Neuronal stem cell (in vitro differentiated cells): ENCODE measurements at regions not wholly inside any gene's neighbourhood (a gene's known extent, or its start where the extent isn't known, plus 50 kb on each side); places are given as distances from the start of the nearest gene placed in this dataset.

Experiments
- DNase-seq: peaks from one replicate; pipeline ENCODE4 v3.0.0-alpha.2; 2013; ENCODE audit warnings: low spot score
- H2AFZ ChIP-seq: one replicate; pipeline ENCODE4 v1.6.1; 2013; ENCODE audit warnings: mild to moderate bottlenecking, low read length, inconsistent platforms
- H2AK5ac ChIP-seq: 2 replicates; pipeline ENCODE4 v1.6.1; 2013; ENCODE audit warnings: low read depth, mild to moderate bottlenecking, inconsistent platforms, low read length, moderate library complexity, mixed read lengths
- H2BK120ac ChIP-seq: 2 replicates; pipeline ENCODE4 v1.6.1; 2013; ENCODE audit warnings: low read depth, mild to moderate bottlenecking, inconsistent platforms, low read length, moderate library complexity, mixed read lengths
- H2BK12ac ChIP-seq: one replicate; pipeline ENCODE4 v1.6.1; 2013; ENCODE audit warnings: low read length, inconsistent platforms
- H2BK15ac ChIP-seq: 2 replicates; pipeline ENCODE4 v1.6.1; 2013; ENCODE audit warnings: mild to moderate bottlenecking, low read length, inconsistent platforms, mixed read lengths
- H2BK5ac ChIP-seq: one replicate; pipeline ENCODE4 v1.6.1; 2013; ENCODE audit warnings: inconsistent platforms, mild to moderate bottlenecking, low read length, moderate library complexity
- H3K14ac ChIP-seq: one replicate; pipeline ENCODE4 v1.6.1; 2013; ENCODE audit warnings: low read length, inconsistent platforms
- H3K18ac ChIP-seq: 2 replicates; pipeline ENCODE4 v1.6.1; 2013; ENCODE audit warnings: low read length, inconsistent platforms
- H3K23ac ChIP-seq: 2 replicates; pipeline ENCODE4 v1.6.1; 2013; ENCODE audit warnings: low read depth, mild to moderate bottlenecking, mixed read lengths, low read length, inconsistent platforms; ENCODE audit not compliant: poor library complexity
- H3K27ac ChIP-seq: replicated peaks from 3 replicates; pipeline ENCODE4 v1.5.1; 2013; ENCODE audit warnings: low read length, inconsistent platforms
- H3K27me3 ChIP-seq, 3 experiments: 2 replicates each; pipeline ENCODE4 v1.6.1; 2013; ENCODE audit warnings: low read length in 3 of 3, mild to moderate bottlenecking in 2 of 3, inconsistent platforms in 1 of 3, low read depth in 1 of 3, mixed read lengths in 1 of 3, moderate library complexity in 1 of 3; ENCODE audit not compliant: control insufficient read depth in 3 of 3, insufficient read depth in 3 of 3
- H3K36me3 ChIP-seq, 2 donors: replicated peaks in 1 of 2; 2 replicates each; pipeline ENCODE4 v1.6.1; 2013; ENCODE audit warnings: low read length in 2 of 2; ENCODE audit not compliant: control insufficient read depth in 2 of 2, insufficient read depth in 2 of 2
- H3K4ac ChIP-seq: 2 replicates; pipeline ENCODE4 v1.6.1; 2013; ENCODE audit warnings: inconsistent platforms, mild to moderate bottlenecking, low read length, moderate library complexity
- H3K4me1 ChIP-seq, 2 donors: 1 replicate in 1 of 2; 2 replicates in 1 of 2; pipeline ENCODE4 v1.6.1; 2013; ENCODE audit warnings: low read length in 2 of 2, low read depth in 1 of 2; ENCODE audit not compliant: control insufficient read depth in 2 of 2, insufficient read depth in 1 of 2
- H3K4me2 ChIP-seq: one replicate; pipeline ENCODE4 v1.6.1; 2013; ENCODE audit warnings: mild to moderate bottlenecking, low read length, inconsistent platforms; ENCODE audit not compliant: insufficient read depth, poor library complexity, severe bottlenecking
- H3K4me3 ChIP-seq, 2 donors: 2 replicates each; pipeline ENCODE4 v1.5.1; 2013; ENCODE audit warnings: low read length in 2 of 2, mild to moderate bottlenecking in 2 of 2, inconsistent platforms in 1 of 2, moderate library complexity in 1 of 2
- H3K79me1 ChIP-seq: one replicate; pipeline ENCODE4 v1.6.1; 2013; ENCODE audit warnings: low read depth, mild to moderate bottlenecking, inconsistent platforms, low read length, moderate library complexity
- H3K9ac ChIP-seq: one replicate; pipeline ENCODE4 v1.6.1; 2013; ENCODE audit warnings: mild to moderate bottlenecking, low read depth, low read length, inconsistent platforms; ENCODE audit not compliant: poor library complexity
- H3K9me3 ChIP-seq, 2 donors: replicated peaks in 1 of 2; 2 replicates each; pipeline versions ENCODE3 to v1.6.1; 2013; ENCODE audit warnings: low read length in 2 of 2, mild to moderate bottlenecking in 2 of 2, inconsistent platforms in 1 of 2, low read depth in 1 of 2, mixed read lengths in 1 of 2, moderate library complexity in 1 of 2; ENCODE audit not compliant: control insufficient read depth in 2 of 2, insufficient read depth in 1 of 2
- H4K8ac ChIP-seq: one replicate; pipeline ENCODE4 v1.6.1; 2013; ENCODE audit warnings: low read depth, mild to moderate bottlenecking, inconsistent platforms, low read length, moderate library complexity
- H4K91ac ChIP-seq: one replicate; pipeline ENCODE4 v1.6.1; 2013; ENCODE audit warnings: low read length, low read depth, mild to moderate bottlenecking, inconsistent platforms; ENCODE audit not compliant: poor library complexity
- WGBS, 2 donors: extraction: QIAGEN DNeasy Blood & Tissue Kit; methylation state at CpG; one replicate each; pipeline ENCODE4 v1.1.7; 2013; ENCODE audit warnings: missing lambda C conversion rate in 2 of 2, mixed read lengths in 1 of 2; ENCODE audit not compliant: insufficient read length in 2 of 2, insufficient replicate concordance in 1 of 2; ENCODE audit errors: extremely low coverage in 2 of 2; 5-methylcytosine and 5-hydroxymethylcytosine counted together

- no peak overlapping the region for H3K4me3 ChIP-seq
- no peak overlapping the region for H3K14ac ChIP-seq
- H4K91ac ChIP-seq, result no peak overlapping the region
- H2BK5ac ChIP-seq, result no peak overlapping the region
- H2BK12ac ChIP-seq, result no peak overlapping the region
- no peak overlapping the region for H3K27ac ChIP-seq
- no peak for DNase-seq
- no peak overlapping the region for H2BK120ac ChIP-seq
- H3K23ac ChIP-seq, result no peak overlapping the region
- H4K8ac ChIP-seq, result no peak overlapping the region
- no peaks in the 10 kb centered on the region for H3K9me3 ChIP-seq
- no peak overlapping the region for H2BK15ac ChIP-seq
- no peak overlapping the region for H3K9ac ChIP-seq
- no peak overlapping the region for H2AFZ ChIP-seq
- H3K79me1 ChIP-seq, result no peaks in the 10 kb centered on the region
- no peak overlapping the region for H3K4me2 ChIP-seq
- H2AK5ac ChIP-seq, result no peak overlapping the region
- H3K4me1 ChIP-seq, result no peaks in the 10 kb centered on the region
- H3K36me3 ChIP-seq, result no peaks in the 10 kb centered on the region
- H3K18ac ChIP-seq, result no peak overlapping the region
- no peak overlapping the region for H3K4ac ChIP-seq
- WGBS, 2 donors, result no CpG with 5 or more reads among the region's 3 CpGs
- no peaks in the 10 kb centered on the region for H3K27me3 ChIP-seq
Measured at GRCh38 chr5:121783700-121784099, 68.0 kb upstream of the FTMT start.

- H3K4me2 ChIP-seq, result no peak overlapping the region
- no peak overlapping the region for H3K18ac ChIP-seq
- H2BK120ac ChIP-seq, result no peak overlapping the region
- no peak overlapping the region for H4K8ac ChIP-seq
- no peak overlapping the region for H2AK5ac ChIP-seq
- no peak overlapping the region for H2BK12ac ChIP-seq
- no peak overlapping the region for H3K4me3 ChIP-seq
- H2BK5ac ChIP-seq, result no peak overlapping the region
- no peaks in the 10 kb centered on the region for H3K79me1 ChIP-seq
- no peak overlapping the region for H4K91ac ChIP-seq
- H3K9ac ChIP-seq, result no peak overlapping the region
- no peak overlapping the region for H2AFZ ChIP-seq
- peaks cover 0 to 3% of the 10 kb centered on the region in 2 donors for H3K9me3 ChIP-seq
- peaks cover 8 to 10% of the 10 kb centered on the region in 2 donors for H3K4me1 ChIP-seq
- H3K27me3 ChIP-seq, result no peaks in the 10 kb centered on the region
- H3K14ac ChIP-seq, result no peak overlapping the region
- H3K36me3 ChIP-seq, result no peaks in the 10 kb centered on the region
- no peak overlapping the region for H3K23ac ChIP-seq
- no peak overlapping the region for H3K27ac ChIP-seq
- no peak overlapping the region for H3K4ac ChIP-seq
- H2BK15ac ChIP-seq, result no peak overlapping the region
- DNase-seq, result no peak
Measured at GRCh38 chr5:121793791-121794190, 57.9 kb upstream of the FTMT start.

- Histone ChIP-seq H4K8ac (no peak overlapping the region), H3K79me1 (no peaks in the 10 kb centered on the region), H3K18ac (no peak overlapping the region), H3K27me3 (no peaks in the 10 kb centered on the region), H2BK12ac (no peak overlapping the region), H3K4me2 (no peak overlapping the region), H3K23ac (no peak overlapping the region), H3K9ac (no peak overlapping the region), H3K36me3 (no peaks in the 10 kb centered on the region), H2BK5ac (no peak overlapping the region), H2BK15ac (no peak overlapping the region), H2BK120ac (no peak overlapping the region), H3K4me3 (no peak overlapping the region), H3K4me1 (peaks cover 8 to 10% of the 10 kb centered on the region in 2 donors), H2AFZ (no peak overlapping the region), H4K91ac (no peak overlapping the region), H2AK5ac (no peak overlapping the region), H3K27ac (no peak overlapping the region), H3K4ac (no peak overlapping the region), H3K14ac (no peak overlapping the region), H3K9me3 (no peaks in the 10 kb centered on the region)
- WGBS, 2 donors, result no CpG with 5 or more reads among the region's 2 CpGs
- no peak for DNase-seq
Measured at GRCh38 chr5:121795511-121795910, 56.2 kb upstream of the FTMT start.

- Histone ChIP-seq H3K4me1 (peaks cover 8 to 10% of the 10 kb centered on the region in 2 donors), H3K9me3 (no peaks in the 10 kb centered on the region), H3K27me3 (no peaks in the 10 kb centered on the region), H3K9ac (no peak overlapping the region), H4K8ac (no peak overlapping the region), H2BK5ac (no peak overlapping the region), H3K4me2 (peak overlapping the region; percentile 52), H4K91ac (no peak overlapping the region), H2AK5ac (no peak overlapping the region), H3K14ac (no peak overlapping the region), H2BK15ac (no peak overlapping the region), H3K36me3 (no peaks in the 10 kb centered on the region), H3K18ac (peak overlapping the region; percentile 89), H3K23ac (no peak overlapping the region), H3K79me1 (no peaks in the 10 kb centered on the region), H2AFZ (peak overlapping the region; percentile 85), H2BK12ac (no peak overlapping the region), H2BK120ac (peak overlapping the region; percentile 88), H3K4ac (no peak overlapping the region), H3K27ac (peak overlapping the region; percentile 78), H3K4me3 (no peak overlapping the region)
- 100% methylated on average over 2 of the region's 9 CpGs; no CpG with 5 or more reads in 1 of the 2 donors for WGBS, 2 donors
- DNase-seq, result peak; percentile 54
Measured at GRCh38 chr5:121797681-121798518, 53.8 kb upstream of the FTMT start.
